ENCODE measurements at regions not wholly inside any gene's neighbourhood (a gene's known extent, or its start where the extent isn't known, plus 50 kb on each side); places are given as distances from the start of the nearest gene placed in this dataset.

DNA sequence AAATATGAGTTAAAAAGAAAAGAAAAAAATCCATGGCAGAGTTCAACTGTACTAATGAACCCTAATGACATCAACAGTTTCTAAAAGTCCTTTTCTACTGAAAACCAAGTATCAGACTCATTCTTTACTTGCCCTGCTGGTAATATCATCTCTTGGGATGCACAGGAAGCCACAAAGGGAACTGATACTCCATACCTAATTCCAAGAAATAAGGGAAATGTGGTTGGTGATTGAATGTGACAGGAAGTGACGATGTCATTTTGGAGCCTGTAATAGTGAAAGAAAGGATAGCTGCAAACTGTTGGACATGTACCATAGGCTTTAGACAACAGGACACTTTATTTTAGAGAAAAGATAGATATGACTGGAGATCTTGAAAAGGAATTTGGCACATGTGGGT lies 98.7 kb upstream of the VAV3 start:
- Histone ChIP-seq H3K4me1 (ENCODE audit: insufficient read depth, low read length) (no peaks in the 10 kb centered on the region), H3K36me3 (ENCODE audit: insufficient read depth, low read length) (no peaks in the 10 kb centered on the region), H3K4me3 (ENCODE audit: low read length in 2 of 2) (no peak overlapping the region), H3K27ac (ENCODE audit: low read depth, low read length) (no peak overlapping the region), H3K27me3 (ENCODE audit: insufficient read depth, low read length) (no peaks in the 10 kb centered on the region), H3K9me3 (ENCODE audit: control insufficient read depth in 1 of 2, low read length in 2 of 2) (no peaks in the 10 kb centered on the region)
- intact Hi-C loops (cut with micrococcal nuclease): no loop called here
- POLR2A ChIA-PET (ENCODE audit: partially characterized antibody): no interaction called here
- DNase-seq: no peak
- no peak overlapping the region for H3K4me3 Mint-ChIP-seq
- H3K9me3 Mint-ChIP-seq: peaks cover 2 to 18% (median 7%) of the 10 kb centered on the region in 8 donors
- H3K27ac Mint-ChIP-seq: no peak overlapping the region
- CTCF ChIA-PET (ENCODE audit: partially characterized antibody): no interaction called here
- H3K4me1 Mint-ChIP-seq: peaks cover 4 to 6% (median 5%) of the 10 kb centered on the region in 4 donors
- peaks cover 0 to 2% of the 10 kb centered on the region in 2 donors for H3K27me3 Mint-ChIP-seq
- H3K36me3 Mint-ChIP-seq: peaks cover 0 to 2% of the 10 kb centered on the region in 2 donors

DNA sequence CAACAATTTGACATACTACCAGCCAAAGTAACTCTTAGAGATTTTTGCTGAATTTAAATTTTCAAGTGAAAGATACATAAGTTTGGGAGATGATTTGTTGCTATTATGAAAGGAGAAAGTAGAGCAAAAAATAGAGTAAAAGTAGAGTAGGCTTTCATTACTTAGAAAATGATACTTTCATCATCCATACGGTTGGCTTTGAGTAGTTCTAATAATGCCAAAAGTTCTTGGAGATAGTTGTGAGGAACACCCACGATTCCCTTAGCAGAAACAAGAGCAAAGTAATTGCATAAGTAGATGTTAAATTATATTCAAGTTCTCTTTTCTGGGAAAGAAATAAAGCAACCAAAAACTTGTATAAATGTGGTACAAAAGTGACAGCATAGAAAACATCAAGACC lies 95.0 kb upstream of the VAV3 start:
- Mint-ChIP-seq H3K4me1 (no peaks in the 10 kb centered on the region), H3K4me3 (no peak overlapping the region), H3K27ac (no peak overlapping the region), H3K27me3 (peaks cover 0 to 5% of the 10 kb centered on the region in 2 donors), H3K36me3 (peaks cover 0 to 2% of the 10 kb centered on the region in 2 donors), H3K9me3 (peaks cover 2 to 18% (median 8%) of the 10 kb centered on the region in 8 donors)
- DNase-seq: no peak
- no peaks in the 10 kb centered on the region for H3K27me3 ChIP-seq (ENCODE audit: insufficient read depth, low read length)
- POLR2A ChIA-PET (ENCODE audit: partially characterized antibody): no interaction called here
- no peaks in the 10 kb centered on the region for H3K4me1 ChIP-seq (ENCODE audit: insufficient read depth, low read length)
- no peak overlapping the region for H3K4me3 ChIP-seq (ENCODE audit: low read length in 2 of 2)
- no peak overlapping the region for H3K27ac ChIP-seq (ENCODE audit: low read depth, low read length)
- no peaks in the 10 kb centered on the region for H3K9me3 ChIP-seq (ENCODE audit: control insufficient read depth in 1 of 2, low read length in 2 of 2)
- intact Hi-C loops (cut with micrococcal nuclease): no loop called here
- H3K36me3 ChIP-seq (ENCODE audit: insufficient read depth, low read length): no peaks in the 10 kb centered on the region
- CTCF ChIA-PET (ENCODE audit: partially characterized antibody): no interaction called here

DNA sequence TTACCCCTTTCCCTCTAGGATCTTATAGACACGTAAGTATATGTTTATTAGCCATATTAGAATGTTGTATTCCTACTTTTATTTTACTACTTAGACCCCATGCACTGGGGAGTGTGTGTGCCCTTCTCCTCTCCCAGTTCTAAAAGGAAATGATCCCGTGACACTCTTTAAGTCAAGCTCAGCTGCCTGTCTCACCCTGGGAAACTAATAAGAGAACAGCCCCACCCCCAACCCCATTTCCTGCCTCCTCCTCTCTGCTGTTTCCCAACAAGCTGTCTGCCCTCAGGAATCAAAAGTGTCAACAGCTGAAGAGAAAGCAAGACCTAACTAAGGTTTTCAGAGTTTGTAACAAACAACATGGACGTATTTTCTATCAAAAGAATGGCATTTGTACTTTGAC lies 92.6 kb upstream of the VAV3 start:
- no peaks in the 10 kb centered on the region for H3K9me3 ChIP-seq (ENCODE audit: control insufficient read depth in 1 of 2, low read length in 2 of 2)
- no peak for DNase-seq
- ChIA-PET POLR2A (ENCODE audit: partially characterized antibody) (interaction anchor here (1.0 kb wide), 1 partner anchor 10 kb away, joined by 3 read pairs; no protein-coding TSS in a partner anchor), CTCF (ENCODE audit: partially characterized antibody) (interaction anchor here (0.8 kb wide), 1 partner anchor 9 kb away, joined by 3 read pairs; no protein-coding TSS in a partner anchor)
- H3K27me3 ChIP-seq (ENCODE audit: insufficient read depth, low read length): no peaks in the 10 kb centered on the region
- no peak overlapping the region for H3K27ac Mint-ChIP-seq
- H3K4me3 Mint-ChIP-seq: no peak overlapping the region
- intact Hi-C loops (cut with micrococcal nuclease): no loop called here
- H3K4me1 ChIP-seq (ENCODE audit: insufficient read depth, low read length): no peaks in the 10 kb centered on the region
- H3K36me3 Mint-ChIP-seq: peaks cover 0 to 2% of the 10 kb centered on the region in 2 donors
- no peak overlapping the region for H3K27ac ChIP-seq (ENCODE audit: low read depth, low read length)
- H3K4me3 ChIP-seq (ENCODE audit: low read length in 2 of 2): no peak overlapping the region
- peaks cover 0 to 7% of the 10 kb centered on the region in 2 donors for H3K27me3 Mint-ChIP-seq
- peaks cover 2 to 13% (median 4%) of the 10 kb centered on the region in 8 donors for H3K9me3 Mint-ChIP-seq
- H3K36me3 ChIP-seq (ENCODE audit: insufficient read depth, low read length): no peaks in the 10 kb centered on the region
- H3K4me1 Mint-ChIP-seq: no peaks in the 10 kb centered on the region

DNA sequence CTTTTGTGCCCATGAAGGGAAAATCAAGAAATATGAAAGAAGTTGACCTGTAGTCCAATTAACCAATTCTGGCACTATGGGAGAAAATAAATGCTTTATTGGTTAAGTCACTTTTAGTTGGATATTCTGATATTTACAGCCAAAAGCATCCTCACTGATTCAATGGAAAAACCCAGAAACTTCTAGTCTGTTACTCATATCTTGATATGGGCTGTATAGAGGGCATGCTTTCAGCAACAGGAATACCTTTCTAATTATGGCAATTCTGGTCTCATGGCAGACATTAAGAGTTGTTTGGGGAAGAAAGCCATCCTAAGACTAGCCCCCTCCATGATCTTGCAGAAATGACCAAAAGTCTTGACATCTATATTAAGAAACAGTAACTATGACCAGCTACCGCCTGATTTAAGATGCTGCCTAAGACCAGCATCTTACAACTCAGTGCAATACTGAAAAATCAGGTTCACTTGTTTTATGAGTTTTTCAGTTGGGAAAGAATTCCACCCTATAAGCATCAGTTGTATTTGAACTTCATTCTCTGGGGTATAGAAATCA lies 91.5 kb upstream of the VAV3 start:
- Histone ChIP-seq H3K9me3 (ENCODE audit: control insufficient read depth in 1 of 2, low read length in 2 of 2) (no peaks in the 10 kb centered on the region), H3K4me1 (ENCODE audit: insufficient read depth, low read length) (no peaks in the 10 kb centered on the region), H3K36me3 (ENCODE audit: insufficient read depth, low read length) (no peaks in the 10 kb centered on the region), H3K4me3 (ENCODE audit: low read length in 2 of 2) (no peak overlapping the region), H3K27ac (ENCODE audit: low read depth, low read length) (no peak overlapping the region), H3K27me3 (ENCODE audit: insufficient read depth, low read length) (no peaks in the 10 kb centered on the region)
- Mint-ChIP-seq H3K4me1 (no peaks in the 10 kb centered on the region), H3K9me3 (peaks cover 0 to 3% (median 2%) of the 10 kb centered on the region in 8 donors), H3K36me3 (peaks cover 0 to under 1% of the 10 kb centered on the region in 2 donors), H3K27ac (no peak overlapping the region), H3K27me3 (peaks cover 0 to 6% of the 10 kb centered on the region in 2 donors), H3K4me3 (no peak overlapping the region)
- intact Hi-C loops (cut with micrococcal nuclease): no loop called here
- no peak for DNase-seq
- ChIA-PET POLR2A (ENCODE audit: partially characterized antibody) (no interaction called here), CTCF (ENCODE audit: partially characterized antibody) (no interaction called here)

DNA sequence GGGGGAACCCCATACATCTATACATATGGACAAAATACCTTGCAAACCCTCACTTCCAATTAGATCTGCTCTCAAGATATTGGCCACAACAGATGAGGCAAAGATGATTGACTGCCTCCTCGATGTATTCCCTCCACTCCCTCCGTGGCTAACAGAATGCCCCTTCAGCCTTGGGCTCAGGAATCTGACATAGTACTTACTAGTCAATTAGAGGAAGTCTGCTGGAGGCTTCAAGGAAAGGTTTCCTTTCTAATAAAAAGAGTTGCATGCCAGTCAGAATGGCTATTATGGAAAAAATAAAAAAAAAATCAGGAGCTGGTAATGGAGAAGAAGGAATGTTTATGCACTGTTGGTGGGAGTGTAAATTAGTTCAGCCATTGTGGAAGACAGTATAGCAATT lies 90.4 kb upstream of the VAV3 start:
- Histone ChIP-seq H3K27me3 (ENCODE audit: insufficient read depth, low read length) (no peaks in the 10 kb centered on the region), H3K9me3 (ENCODE audit: control insufficient read depth in 1 of 2, low read length in 2 of 2) (no peaks in the 10 kb centered on the region), H3K4me3 (ENCODE audit: low read length in 2 of 2) (no peak overlapping the region), H3K4me1 (ENCODE audit: insufficient read depth, low read length) (peaks cover 10% of the 10 kb centered on the region), H3K27ac (ENCODE audit: low read depth, low read length) (no peak overlapping the region), H3K36me3 (ENCODE audit: insufficient read depth, low read length) (no peaks in the 10 kb centered on the region)
- CTCF ChIA-PET (ENCODE audit: partially characterized antibody): no interaction called here
- Mint-ChIP-seq H3K36me3 (no peaks in the 10 kb centered on the region), H3K27ac (no peak overlapping the region), H3K4me3 (no peak overlapping the region), H3K9me3 (peaks cover 0 to 3% (median 0%) of the 10 kb centered on the region in 8 donors), H3K4me1 (peaks cover 0 to 9% (median 5%) of the 10 kb centered on the region in 4 donors), H3K27me3 (peaks cover 0 to 5% of the 10 kb centered on the region in 2 donors)
- POLR2A ChIA-PET (ENCODE audit: partially characterized antibody): no interaction called here
- intact Hi-C loops (cut with micrococcal nuclease): no loop called here
- no peak for DNase-seq

DNA sequence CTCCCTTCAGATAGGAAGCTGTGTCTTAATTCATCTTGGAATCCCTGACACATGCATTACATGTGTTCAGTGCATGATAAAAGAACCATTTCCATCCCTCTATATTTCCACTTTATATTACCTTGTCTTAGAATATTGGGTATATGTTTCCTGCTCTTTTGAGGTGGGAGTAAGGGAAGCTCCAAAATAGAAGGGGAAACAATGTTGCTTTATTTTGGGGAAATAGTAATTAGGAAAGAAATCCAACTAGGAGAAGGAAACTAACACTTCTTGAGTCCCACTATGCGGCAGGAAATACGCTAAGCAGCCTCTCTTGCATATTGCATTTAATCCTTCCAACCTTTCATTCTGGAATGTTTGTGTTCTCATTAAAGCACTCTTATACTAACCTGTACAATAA lies 89.4 kb upstream of the VAV3 start:
- no peak overlapping the region for H3K27ac ChIP-seq (ENCODE audit: low read depth, low read length)
- ChIA-PET CTCF (ENCODE audit: partially characterized antibody) (no interaction called here), POLR2A (ENCODE audit: partially characterized antibody) (no interaction called here)
- intact Hi-C loops (cut with micrococcal nuclease): no loop called here
- Mint-ChIP-seq H3K27me3 (peaks cover 0 to 5% of the 10 kb centered on the region in 2 donors), H3K9me3 (peaks cover 0 to 3% (median 0%) of the 10 kb centered on the region in 8 donors), H3K4me3 (no peak overlapping the region), H3K36me3 (no peaks in the 10 kb centered on the region), H3K27ac (no peak overlapping the region), H3K4me1 (peaks cover 0 to 18% (median 14%) of the 10 kb centered on the region in 4 donors)
- H3K27me3 ChIP-seq (ENCODE audit: insufficient read depth, low read length): no peaks in the 10 kb centered on the region
- H3K9me3 ChIP-seq (ENCODE audit: control insufficient read depth in 1 of 2, low read length in 2 of 2): no peaks in the 10 kb centered on the region
- no peak overlapping the region for H3K4me3 ChIP-seq (ENCODE audit: low read length in 2 of 2)
- H3K4me1 ChIP-seq (ENCODE audit: insufficient read depth, low read length): peaks cover 20% of the 10 kb centered on the region
- no peak for DNase-seq
- no peaks in the 10 kb centered on the region for H3K36me3 ChIP-seq (ENCODE audit: insufficient read depth, low read length)

DNA sequence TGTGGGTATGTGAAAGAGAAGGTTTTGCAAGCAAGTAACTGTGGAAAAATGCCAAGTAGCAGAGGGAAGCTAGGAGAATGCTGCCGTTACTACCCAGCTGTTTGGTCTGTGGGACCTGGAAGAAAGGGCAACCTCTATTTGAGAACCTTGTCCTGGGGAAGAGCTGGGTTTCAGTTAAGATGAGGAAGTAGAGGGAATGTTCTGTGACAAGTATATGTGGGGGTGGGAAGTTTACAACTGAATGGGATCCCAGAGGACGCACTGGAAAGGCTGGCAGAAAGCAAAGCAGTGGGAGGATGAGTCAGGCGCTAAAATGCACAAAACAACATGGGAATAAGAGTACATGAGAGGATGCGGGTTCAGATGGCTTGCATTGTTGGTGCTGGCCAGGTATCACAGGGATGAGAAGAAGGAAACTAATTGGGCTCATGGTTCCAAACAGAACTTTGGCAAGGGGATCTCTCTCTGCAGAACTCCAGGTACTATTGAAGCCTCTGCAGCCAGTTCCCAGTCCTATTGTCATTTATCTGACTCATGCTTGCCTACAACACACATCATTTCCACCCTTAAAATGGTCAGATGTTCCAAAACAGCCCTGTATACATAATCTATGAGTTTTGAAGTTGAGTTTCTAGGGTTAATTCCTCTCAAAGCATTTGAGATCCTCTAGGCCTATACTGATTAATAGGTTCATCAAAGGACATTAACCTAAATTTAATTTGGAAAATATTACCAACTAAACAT lies 88.5 kb upstream of the VAV3 start:
- ChIA-PET CTCF (ENCODE audit: partially characterized antibody) (no interaction called here), POLR2A (ENCODE audit: partially characterized antibody) (no interaction called here)
- Histone ChIP-seq H3K9me3 (ENCODE audit: control insufficient read depth in 1 of 2, low read length in 2 of 2) (no peaks in the 10 kb centered on the region), H3K36me3 (ENCODE audit: insufficient read depth, low read length) (no peaks in the 10 kb centered on the region), H3K27me3 (ENCODE audit: insufficient read depth, low read length) (no peaks in the 10 kb centered on the region), H3K27ac (ENCODE audit: low read depth, low read length) (no peak overlapping the region), H3K4me1 (ENCODE audit: insufficient read depth, low read length) (peaks cover 22% of the 10 kb centered on the region), H3K4me3 (ENCODE audit: low read length in 2 of 2) (no peak overlapping the region)
- Mint-ChIP-seq H3K4me1 (peaks cover 0 to 28% (median 17%) of the 10 kb centered on the region in 4 donors), H3K36me3 (no peaks in the 10 kb centered on the region), H3K27ac (no peak overlapping the region), H3K27me3 (peaks cover 0 to 5% of the 10 kb centered on the region in 2 donors), H3K4me3 (no peak overlapping the region), H3K9me3 (peaks cover 0 to 3% (median 0%) of the 10 kb centered on the region in 8 donors)
- intact Hi-C loops (cut with micrococcal nuclease): no loop called here
- DNase-seq: no peak

Measured in CD4-positive, alpha-beta memory T cell (primary cell).